ENCODE measurements at regions not wholly inside any gene's neighbourhood (a gene's known extent, or its start where the extent isn't known, plus 50 kb on each side); places are given as distances from the start of the nearest gene placed in this dataset.
"Not testable (repeated sequence)": the region's sequence is repeated elsewhere in the genome, so short reads cannot be mapped to it uniquely, and the experiment has no call there.

GRCh38 chr6:94559829-94560537 lies 1017.4 kb upstream of the MANEA start:
- Histone ChIP-seq H3F3A (replicated peaks; ENCODE audit: insufficient read depth) (no peaks in the 10 kb centered on the region), H3K4me1 (ENCODE audit: control insufficient read depth in 1 of 2, insufficient read depth in 2 of 2, low read depth in 1 of 2, low read length in 1 of 2) (no peaks in the 10 kb centered on the region), H3K36me3 (replicated peaks in 1 of 2; ENCODE audit: control insufficient read depth in 1 of 2, insufficient read depth in 2 of 2, low read length in 1 of 2) (no peaks in the 10 kb centered on the region), H3K4me3 (ENCODE audit: low read depth in 2 of 2, low read length in 1 of 2) (no peak overlapping the region), H3K9me2 (no peaks in the 10 kb centered on the region), H3K9ac (no peak overlapping the region), H4K20me1 (ENCODE audit: insufficient read depth) (no peaks in the 10 kb centered on the region), H2AFZ (ENCODE audit: low read depth) (no peak overlapping the region), H3K27ac (ENCODE audit: low read depth in 2 of 2, low read length in 1 of 2) (no peak overlapping the region), H3K27me3 (ENCODE audit: insufficient read depth) (no peaks in the 10 kb centered on the region), H3K4me2 (no peak overlapping the region), H3K9me3 (no peaks in the 10 kb centered on the region), H3K79me2 (ENCODE audit: insufficient read depth) (no peaks in the 10 kb centered on the region)
- WGBS (ENCODE audit: low lambda C conversion rate): 0% methylated on average over 1 of the region's 1 CpG
- DNase-seq: no peak
- no peak for TF ChIP-seq FOXM1 (IDR thresholded peaks at IDR 0.05; ENCODE audit: low read depth)
- no peak for TF ChIP-seq ELF1 (IDR thresholded peaks at IDR 0.05)
- TF ChIP-seq, protein P1, sequence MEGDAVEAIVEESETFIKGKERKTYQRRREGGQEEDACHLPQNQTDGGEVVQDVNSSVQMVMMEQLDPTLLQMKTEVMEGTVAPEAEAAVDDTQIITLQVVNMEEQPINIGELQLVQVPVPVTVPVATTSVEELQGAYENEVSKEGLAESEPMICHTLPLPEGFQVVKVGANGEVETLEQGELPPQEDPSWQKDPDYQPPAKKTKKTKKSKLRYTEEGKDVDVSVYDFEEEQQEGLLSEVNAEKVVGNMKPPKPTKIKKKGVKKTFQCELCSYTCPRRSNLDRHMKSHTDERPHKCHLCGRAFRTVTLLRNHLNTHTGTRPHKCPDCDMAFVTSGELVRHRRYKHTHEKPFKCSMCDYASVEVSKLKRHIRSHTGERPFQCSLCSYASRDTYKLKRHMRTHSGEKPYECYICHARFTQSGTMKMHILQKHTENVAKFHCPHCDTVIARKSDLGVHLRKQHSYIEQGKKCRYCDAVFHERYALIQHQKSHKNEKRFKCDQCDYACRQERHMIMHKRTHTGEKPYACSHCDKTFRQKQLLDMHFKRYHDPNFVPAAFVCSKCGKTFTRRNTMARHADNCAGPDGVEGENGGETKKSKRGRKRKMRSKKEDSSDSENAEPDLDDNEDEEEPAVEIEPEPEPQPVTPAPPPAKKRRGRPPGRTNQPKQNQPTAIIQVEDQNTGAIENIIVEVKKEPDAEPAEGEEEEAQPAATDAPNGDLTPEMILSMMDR (IDR thresholded peaks at IDR 0.05): no peak
- TF ChIP-seq SIN3A (IDR thresholded peaks at IDR 0.05; ENCODE audit: borderline replicate concordance, low read depth, low read length): no peak
- no peak for TF ChIP-seq FOXJ3 (CRISPR knock-in tag; IDR thresholded peaks at IDR 0.05)
- no peak for TF ChIP-seq RXRA (IDR thresholded peaks at IDR 0.05; ENCODE audit: borderline replicate concordance, low read depth)
- no peak for TF ChIP-seq GATA2 (CRISPR knock-in tag; IDR thresholded peaks at IDR 0.05)
- no peak for TF ChIP-seq JUND (IDR thresholded peaks at IDR 0.05)
- TF ChIP-seq, protein P2, sequence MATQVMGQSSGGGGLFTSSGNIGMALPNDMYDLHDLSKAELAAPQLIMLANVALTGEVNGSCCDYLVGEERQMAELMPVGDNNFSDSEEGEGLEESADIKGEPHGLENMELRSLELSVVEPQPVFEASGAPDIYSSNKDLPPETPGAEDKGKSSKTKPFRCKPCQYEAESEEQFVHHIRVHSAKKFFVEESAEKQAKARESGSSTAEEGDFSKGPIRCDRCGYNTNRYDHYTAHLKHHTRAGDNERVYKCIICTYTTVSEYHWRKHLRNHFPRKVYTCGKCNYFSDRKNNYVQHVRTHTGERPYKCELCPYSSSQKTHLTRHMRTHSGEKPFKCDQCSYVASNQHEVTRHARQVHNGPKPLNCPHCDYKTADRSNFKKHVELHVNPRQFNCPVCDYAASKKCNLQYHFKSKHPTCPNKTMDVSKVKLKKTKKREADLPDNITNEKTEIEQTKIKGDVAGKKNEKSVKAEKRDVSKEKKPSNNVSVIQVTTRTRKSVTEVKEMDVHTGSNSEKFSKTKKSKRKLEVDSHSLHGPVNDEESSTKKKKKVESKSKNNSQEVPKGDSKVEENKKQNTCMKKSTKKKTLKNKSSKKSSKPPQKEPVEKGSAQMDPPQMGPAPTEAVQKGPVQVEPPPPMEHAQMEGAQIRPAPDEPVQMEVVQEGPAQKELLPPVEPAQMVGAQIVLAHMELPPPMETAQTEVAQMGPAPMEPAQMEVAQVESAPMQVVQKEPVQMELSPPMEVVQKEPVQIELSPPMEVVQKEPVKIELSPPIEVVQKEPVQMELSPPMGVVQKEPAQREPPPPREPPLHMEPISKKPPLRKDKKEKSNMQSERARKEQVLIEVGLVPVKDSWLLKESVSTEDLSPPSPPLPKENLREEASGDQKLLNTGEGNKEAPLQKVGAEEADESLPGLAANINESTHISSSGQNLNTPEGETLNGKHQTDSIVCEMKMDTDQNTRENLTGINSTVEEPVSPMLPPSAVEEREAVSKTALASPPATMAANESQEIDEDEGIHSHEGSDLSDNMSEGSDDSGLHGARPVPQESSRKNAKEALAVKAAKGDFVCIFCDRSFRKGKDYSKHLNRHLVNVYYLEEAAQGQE (IDR thresholded peaks at IDR 0.05; ENCODE audit: low read depth, low read length): no peak
- no peak for TF ChIP-seq NFIC (IDR thresholded peaks at IDR 0.05; ENCODE audit: borderline replicate concordance)
- no peak for TF ChIP-seq POLR2AphosphoS5 (IDR thresholded peaks at IDR 0.05; ENCODE audit: low read depth, low read length)
- ChIA-PET POLR2A (no interaction called here), CTCF (no interaction called here)

- H2AFZ ChIP-seq (ENCODE audit: low read depth); H3K27ac ChIP-seq (ENCODE audit: low read depth in 2 of 2, low read length in 1 of 2): not testable (repeated sequence)
These were observed 1020.1 kb upstream of the MANEA start for GRCh38 chr6:94557207-94557606.

More at GRCh38 chr6:94557207-94557606, 1020.1 kb upstream of the MANEA start:
- H3K9ac ChIP-seq; H3K4me1 ChIP-seq (ENCODE audit: control insufficient read depth in 1 of 2, insufficient read depth in 2 of 2, low read depth in 1 of 2, low read length in 1 of 2); H3K79me2 ChIP-seq (ENCODE audit: insufficient read depth); CTCF ChIA-PET; H3K9me2 ChIP-seq; H3K4me2 ChIP-seq; H3K36me3 ChIP-seq (replicated peaks in 1 of 2; ENCODE audit: control insufficient read depth in 1 of 2, insufficient read depth in 2 of 2, low read length in 1 of 2); POLR2A ChIA-PET; H4K20me1 ChIP-seq (ENCODE audit: insufficient read depth); DNase-seq; H3F3A ChIP-seq (replicated peaks; ENCODE audit: insufficient read depth); H3K4me3 ChIP-seq (ENCODE audit: low read depth in 2 of 2, low read length in 1 of 2); H3K27me3 ChIP-seq (ENCODE audit: insufficient read depth); H3K9me3 ChIP-seq: not testable (repeated sequence)
- 23% methylated on average over 8 of the region's 11 CpGs for WGBS (ENCODE audit: low lambda C conversion rate)

All from SK-N-SH (cell line).